ENCODE measurements at regions not wholly inside any gene's neighbourhood (a gene's known extent, or its start where the extent isn't known, plus 50 kb on each side); places are given as distances from the start of the nearest gene placed in this dataset.

GRCh38 chr9:28050941-28051340, 477.7 kb upstream of the C9orf72 start:
- no peak overlapping the region for H3K27ac ChIP-seq
- H3K4me1 ChIP-seq = peaks cover 0 to 17% (median 0%) of the 10 kb centered on the region in 10 experiments; a peak in 6 of 20 replicates
- H4K20me1 ChIP-seq = no peaks in the 10 kb centered on the region
- H3K36me3 ChIP-seq = no peaks in the 10 kb centered on the region
- no peak for TF ChIP-seq Cebpa-rat (IDR thresholded peaks at IDR 0.05)
- peak overlapping the region in 1 of 11 experiments; percentile 14; a peak in 1 of 22 replicates for H3K4me2 ChIP-seq
- H3K27me3 ChIP-seq = no peaks in the 10 kb centered on the region
- H3K4me3 ChIP-seq = no peak overlapping the region
- H3K9me3 ChIP-seq (replicated peaks in 1 of 11) = no peaks in the 10 kb centered on the region
- H3K9ac ChIP-seq = no peak overlapping the region

DNA sequence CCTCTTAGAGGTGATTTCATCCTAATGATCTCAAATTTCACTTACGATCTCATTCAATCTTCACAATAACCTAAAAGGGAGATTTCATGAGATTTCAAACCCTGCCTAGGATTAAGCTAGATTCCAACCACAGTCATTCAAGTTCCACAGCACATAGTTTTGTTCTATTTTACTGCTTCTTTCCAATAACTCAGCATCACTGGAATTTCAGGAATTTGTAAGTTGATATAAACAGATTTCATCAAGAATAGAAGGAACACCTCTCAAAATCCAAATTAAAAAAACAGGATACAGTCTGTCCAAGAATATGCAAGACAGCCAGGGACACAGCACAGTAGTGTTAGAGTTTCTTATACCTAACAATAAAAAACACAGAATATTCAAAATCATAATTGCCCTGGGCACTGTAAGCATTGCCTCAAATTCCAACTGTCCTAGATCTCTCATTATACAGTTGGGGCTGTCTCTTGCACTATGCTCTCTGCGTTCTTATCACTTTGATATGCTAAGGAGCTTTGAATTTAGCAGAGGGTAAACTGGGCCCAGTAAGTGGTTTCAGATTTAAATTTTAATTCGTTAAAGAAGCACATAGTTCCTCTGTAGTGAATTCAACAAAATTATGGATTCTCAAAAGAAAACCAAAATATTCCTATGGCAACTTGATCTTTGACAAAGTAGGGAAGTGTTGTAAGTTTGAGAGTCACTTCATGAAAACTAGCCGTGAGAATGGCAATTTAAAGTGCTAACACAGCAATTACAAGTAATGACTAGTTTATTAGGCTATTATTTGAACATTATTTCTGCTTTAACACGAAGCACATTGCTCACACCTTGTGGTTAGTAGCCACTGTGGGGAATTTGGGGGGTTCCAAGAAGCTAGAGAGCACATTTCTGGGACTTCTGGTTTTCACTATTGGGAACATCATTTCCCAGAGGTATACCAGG, 478.6 kb upstream of the C9orf72 start:
- H4K20me1 ChIP-seq = no peaks in the 10 kb centered on the region
- no peaks in the 10 kb centered on the region for H3K27me3 ChIP-seq
- no peak for TF ChIP-seq Cebpa-rat (IDR thresholded peaks at IDR 0.05)
- H3K4me1 ChIP-seq = peaks cover 0 to 17% (median 0%) of the 10 kb centered on the region in 10 experiments; a peak in 6 of 20 replicates
- H3K9me3 ChIP-seq (replicated peaks in 1 of 11) = no peaks in the 10 kb centered on the region
- H3K4me3 ChIP-seq = no peak overlapping the region
- H3K9ac ChIP-seq = no peak overlapping the region
- H3K27ac ChIP-seq = no peak overlapping the region
- H3K36me3 ChIP-seq = no peaks in the 10 kb centered on the region
- H3K4me2 ChIP-seq = no peak overlapping the region

GRCh38 chr9:28053096-28053777, 480.0 kb upstream of the C9orf72 start:
- no peak overlapping the region for H3K9ac ChIP-seq
- H3K4me1 ChIP-seq = peaks cover 0 to 17% (median 0%) of the 10 kb centered on the region in 10 experiments; a peak in 6 of 20 replicates
- no peaks in the 10 kb centered on the region for H3K27me3 ChIP-seq
- H3K27ac ChIP-seq = no peak overlapping the region
- H3K9me3 ChIP-seq (replicated peaks in 1 of 11) = peaks cover 4 to 7% (median 6%) of the 10 kb centered on the region in 11 experiments; a peak in 11 of 22 replicates
- H3K4me2 ChIP-seq = no peak overlapping the region
- no peaks in the 10 kb centered on the region for H3K36me3 ChIP-seq
- no peak overlapping the region for H3K4me3 ChIP-seq
- no peaks in the 10 kb centered on the region for H4K20me1 ChIP-seq
- no peak for TF ChIP-seq Cebpa-rat (IDR thresholded peaks at IDR 0.05)

GRCh38 chr9:28056006-28056405, 482.7 kb upstream of the C9orf72 start:
- H3K27me3 ChIP-seq = no peaks in the 10 kb centered on the region
- H3K4me3 ChIP-seq = no peak overlapping the region
- H3K9me3 ChIP-seq (replicated peaks in 1 of 11) = peaks cover 5 to 12% (median 8%) of the 10 kb centered on the region in 11 experiments; a peak in 13 of 22 replicates
- H3K4me1 ChIP-seq = no peaks in the 10 kb centered on the region
- TF ChIP-seq Cebpa-rat (IDR thresholded peaks at IDR 0.05) = no peak
- no peaks in the 10 kb centered on the region for H4K20me1 ChIP-seq
- H3K9ac ChIP-seq = no peak overlapping the region
- no peak overlapping the region for H3K27ac ChIP-seq
- H3K4me2 ChIP-seq = no peak overlapping the region
- no peaks in the 10 kb centered on the region for H3K36me3 ChIP-seq

GRCh38 chr9:28056466-28056865, 483.2 kb upstream of the C9orf72 start:
- H3K4me1 ChIP-seq = no peaks in the 10 kb centered on the region
- H3K4me3 ChIP-seq = no peak overlapping the region
- H3K27ac ChIP-seq = no peak overlapping the region
- TF ChIP-seq Cebpa-rat (IDR thresholded peaks at IDR 0.05) = no peak
- no peaks in the 10 kb centered on the region for H3K27me3 ChIP-seq
- no peak overlapping the region for H3K9ac ChIP-seq
- no peaks in the 10 kb centered on the region for H3K36me3 ChIP-seq
- no peaks in the 10 kb centered on the region for H4K20me1 ChIP-seq
- no peak overlapping the region for H3K4me2 ChIP-seq
- H3K9me3 ChIP-seq (replicated peaks in 1 of 11) = peaks cover 5 to 12% (median 8%) of the 10 kb centered on the region in 11 experiments; a peak in 13 of 22 replicates

DNA sequence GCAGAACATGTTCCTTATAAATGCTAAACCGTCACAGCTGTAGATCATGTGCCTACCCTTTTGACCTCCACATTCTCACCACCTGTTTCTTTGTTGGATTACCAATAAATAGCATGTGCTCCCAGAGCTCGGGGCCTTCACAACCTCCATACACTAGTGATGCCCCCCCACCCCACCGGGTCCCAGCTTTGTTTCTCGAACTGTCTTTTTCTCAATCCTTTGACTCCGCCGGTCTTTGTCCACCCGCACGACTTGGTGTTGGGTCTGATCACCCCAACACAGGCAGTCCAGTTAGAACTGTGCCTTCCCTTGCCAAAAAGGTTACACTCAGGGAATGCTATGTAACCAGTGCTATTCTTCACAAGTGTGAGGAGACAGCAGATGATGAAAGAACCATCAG, 485.9 kb upstream of the C9orf72 start:
- no peak for TF ChIP-seq Cebpa-rat (IDR thresholded peaks at IDR 0.05)
- Histone ChIP-seq H3K9ac (no peak overlapping the region), H4K20me1 (no peaks in the 10 kb centered on the region), H3K9me3 (replicated peaks in 1 of 11) (peaks cover 5 to 12% (median 8%) of the 10 kb centered on the region in 11 experiments; a peak in 13 of 22 replicates), H3K4me1 (no peaks in the 10 kb centered on the region), H3K27ac (no peak overlapping the region), H3K27me3 (no peaks in the 10 kb centered on the region), H3K4me2 (no peak overlapping the region), H3K4me3 (no peak overlapping the region), H3K36me3 (no peaks in the 10 kb centered on the region)

DNA sequence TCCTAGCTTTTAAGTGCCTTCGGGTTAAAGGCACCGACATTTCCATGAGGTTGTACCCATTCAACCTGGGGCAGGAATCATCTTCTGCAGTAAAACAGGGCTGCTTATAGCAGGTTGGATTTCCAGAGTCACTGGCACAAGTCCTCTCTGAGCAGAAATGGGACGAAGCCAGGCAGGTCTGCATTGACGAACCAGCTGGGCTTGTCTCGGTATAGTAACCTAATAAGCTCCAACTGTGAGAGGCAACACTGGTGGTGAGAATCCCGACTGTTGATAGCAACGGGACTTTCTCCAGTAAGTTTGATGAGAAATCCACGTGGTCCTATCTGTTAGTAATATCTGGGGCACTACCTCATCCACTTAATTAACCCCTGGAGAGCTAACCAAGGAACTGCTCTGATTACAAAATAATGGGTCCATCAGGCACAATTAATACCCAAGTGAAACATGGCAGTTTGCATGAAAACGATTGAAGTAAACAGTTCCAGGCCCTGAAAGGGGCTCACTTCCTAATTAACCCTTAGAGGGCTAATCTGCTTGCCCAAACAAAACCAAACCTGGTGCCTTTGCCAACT, 491.0 kb upstream of the C9orf72 start:
- Histone ChIP-seq H3K36me3 (no peaks in the 10 kb centered on the region), H3K9ac (no peak overlapping the region), H4K20me1 (no peaks in the 10 kb centered on the region), H3K27me3 (no peaks in the 10 kb centered on the region), H3K4me3 (no peak overlapping the region), H3K27ac (no peak overlapping the region), H3K4me2 (no peak overlapping the region), H3K4me1 (no peaks in the 10 kb centered on the region), H3K9me3 (replicated peaks in 1 of 11) (no peaks in the 10 kb centered on the region; a peak in 1 of 22 replicates)
- no peak for TF ChIP-seq Cebpa-rat (IDR thresholded peaks at IDR 0.05)

- H3K27ac ChIP-seq = no peak overlapping the region
- no peaks in the 10 kb centered on the region for H3K36me3 ChIP-seq
- TF ChIP-seq Cebpa-rat (IDR thresholded peaks at IDR 0.05) = no peak
These were observed 500.0 kb upstream of the C9orf72 start for GRCh38 chr9:28073270-28073669.

GRCh38 chr9:28079677-28080076, 506.4 kb upstream of the C9orf72 start:
- H4K20me1 ChIP-seq = no peaks in the 10 kb centered on the region
- no peaks in the 10 kb centered on the region for H3K27me3 ChIP-seq
- no peak overlapping the region for H3K4me2 ChIP-seq
- no peaks in the 10 kb centered on the region for H3K9me3 ChIP-seq (replicated peaks in 1 of 11)
- no peak for TF ChIP-seq Cebpa-rat (IDR thresholded peaks at IDR 0.05)
- no peaks in the 10 kb centered on the region for H3K4me1 ChIP-seq
- no peak overlapping the region for H3K27ac ChIP-seq
- H3K4me3 ChIP-seq = no peak overlapping the region
- H3K9ac ChIP-seq = no peak overlapping the region
- no peaks in the 10 kb centered on the region for H3K36me3 ChIP-seq

More at GRCh38 chr9:28073270-28073669, 500.0 kb upstream of the C9orf72 start:
- Histone ChIP-seq H3K9me3 (replicated peaks in 1 of 11) (no peaks in the 10 kb centered on the region), H3K9ac (no peak overlapping the region), H3K4me1 (no peaks in the 10 kb centered on the region), H3K4me2 (no peak overlapping the region), H3K4me3 (no peak overlapping the region), H4K20me1 (no peaks in the 10 kb centered on the region), H3K27me3 (no peaks in the 10 kb centered on the region)
